NCI-H2196 (cell line): ENCODE measurements at regions not wholly inside any gene's neighbourhood (a gene's known extent, or its start where the extent isn't known, plus 50 kb on each side); places are given as distances from the start of the nearest gene placed in this dataset.
"Not testable (repeated sequence)": the region's sequence is repeated elsewhere in the genome, so short reads cannot be mapped to it uniquely, and the experiment has no call there.

Source experiments
- DNase-seq: peaks from one replicate; lab custom pipeline; 2025; ENCODE audit not compliant: unreplicated experiment; lab: John Stamatoyannopoulos, UW

DNA sequence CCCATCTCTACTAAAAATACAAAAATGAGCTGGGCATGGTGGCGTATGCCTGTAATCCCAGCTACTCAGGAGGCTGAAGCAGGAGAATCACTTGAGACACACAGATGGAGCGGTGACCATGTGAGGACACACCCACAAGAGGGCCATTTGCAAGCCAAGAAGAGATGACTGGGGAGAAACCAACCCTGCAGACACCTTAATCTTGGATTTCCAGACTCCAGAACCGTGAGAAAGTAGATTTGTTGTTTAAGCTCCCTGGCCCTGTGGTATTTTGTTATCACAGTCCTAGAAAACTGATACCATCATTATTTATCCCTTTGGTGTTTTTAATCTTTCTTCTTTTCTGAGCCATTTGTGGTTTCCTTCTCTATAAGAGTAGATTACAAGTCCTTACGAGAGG is 88.6 kb upstream of the ID2 start:
- DNase-seq: no peak

GRCh38 chr2:8594731-8595427 is 87.0 kb upstream of the ID2 start:
- DNase-seq: no peak

DNA sequence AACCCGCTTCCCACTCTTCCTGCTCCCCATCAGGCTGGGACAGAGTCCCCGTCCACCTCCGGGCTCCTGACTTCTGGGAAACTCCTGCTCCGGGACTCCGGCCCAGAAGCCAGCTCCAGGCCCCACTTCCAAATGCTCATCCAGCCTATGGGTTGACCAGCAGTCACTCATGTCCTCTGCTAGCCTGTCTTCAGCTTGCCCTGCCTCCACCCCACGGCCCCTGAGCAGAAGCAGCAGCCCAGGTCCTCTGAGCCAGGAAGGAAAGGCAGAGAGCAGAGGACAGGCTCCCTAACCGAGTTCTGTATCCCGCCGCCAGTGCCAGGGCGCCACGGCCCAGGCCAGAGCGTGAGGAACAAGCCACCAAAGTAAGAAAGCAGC is 86.4 kb upstream of the ID2 start:
- no peak for DNase-seq

DNA sequence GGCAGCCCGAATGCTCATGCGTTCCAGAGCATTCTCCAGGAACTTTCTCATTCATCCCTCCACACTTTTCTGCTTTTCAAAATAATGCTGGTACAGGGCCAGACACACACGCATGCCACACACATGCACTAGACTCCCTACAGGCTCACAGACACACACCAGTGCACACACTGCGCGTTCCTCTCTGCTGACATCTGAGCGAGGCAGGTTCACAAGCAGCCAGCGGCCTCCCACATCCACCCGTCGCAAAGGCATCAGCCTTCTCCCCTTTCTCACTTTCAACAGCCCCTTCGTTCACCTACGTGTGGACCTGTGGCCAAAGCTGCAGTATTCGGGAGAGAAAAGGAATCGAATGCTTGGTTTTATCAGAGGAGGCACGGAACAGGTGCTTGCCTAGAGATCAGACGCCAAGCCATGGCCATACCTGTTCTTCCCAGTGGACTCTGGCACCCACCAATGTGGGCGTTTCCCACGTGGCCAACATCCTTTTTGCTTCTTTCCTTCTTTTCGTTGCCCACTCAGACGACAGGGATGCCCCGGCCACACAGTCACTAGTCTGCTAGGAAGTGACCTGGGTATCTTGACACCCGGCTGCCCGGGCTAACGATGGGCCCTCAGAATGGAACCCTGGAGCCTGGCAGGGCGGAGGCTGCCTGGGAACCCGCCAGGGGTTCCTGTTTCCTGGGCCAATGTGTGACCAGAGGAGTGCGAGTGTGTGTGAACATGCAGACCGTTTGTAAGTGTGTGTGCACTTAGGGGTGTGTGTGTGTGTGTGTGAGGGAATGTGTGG is 85.8 kb upstream of the ID2 start:
- no peak for DNase-seq

DNA sequence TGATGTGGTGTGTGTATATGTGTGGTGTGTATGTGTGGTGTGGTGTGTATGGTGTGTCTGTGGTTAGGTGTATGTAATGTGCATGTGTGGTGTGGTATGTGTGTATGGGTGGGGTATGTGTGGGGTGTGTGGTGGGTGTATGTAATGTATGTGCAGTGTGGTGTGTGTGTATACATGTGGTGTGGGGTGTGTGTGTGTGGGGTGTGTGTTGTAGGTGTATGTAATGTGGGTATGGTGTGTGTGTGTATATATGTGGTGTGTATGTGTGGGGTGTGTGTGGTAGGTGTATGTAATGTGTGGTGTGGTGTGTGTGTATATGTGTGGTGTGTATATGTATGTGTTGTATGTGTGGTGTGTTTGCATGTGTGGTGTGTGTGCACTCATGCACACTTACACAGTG is 84.8 kb upstream of the ID2 start:
- no peak for DNase-seq

- no peak for DNase-seq
Observed at GRCh38 chr2:8597559-8598225, 84.2 kb upstream of the ID2 start.

GRCh38 chr2:8598295-8599165 is 83.3 kb upstream of the ID2 start:
- DNase-seq: no peak

DNA sequence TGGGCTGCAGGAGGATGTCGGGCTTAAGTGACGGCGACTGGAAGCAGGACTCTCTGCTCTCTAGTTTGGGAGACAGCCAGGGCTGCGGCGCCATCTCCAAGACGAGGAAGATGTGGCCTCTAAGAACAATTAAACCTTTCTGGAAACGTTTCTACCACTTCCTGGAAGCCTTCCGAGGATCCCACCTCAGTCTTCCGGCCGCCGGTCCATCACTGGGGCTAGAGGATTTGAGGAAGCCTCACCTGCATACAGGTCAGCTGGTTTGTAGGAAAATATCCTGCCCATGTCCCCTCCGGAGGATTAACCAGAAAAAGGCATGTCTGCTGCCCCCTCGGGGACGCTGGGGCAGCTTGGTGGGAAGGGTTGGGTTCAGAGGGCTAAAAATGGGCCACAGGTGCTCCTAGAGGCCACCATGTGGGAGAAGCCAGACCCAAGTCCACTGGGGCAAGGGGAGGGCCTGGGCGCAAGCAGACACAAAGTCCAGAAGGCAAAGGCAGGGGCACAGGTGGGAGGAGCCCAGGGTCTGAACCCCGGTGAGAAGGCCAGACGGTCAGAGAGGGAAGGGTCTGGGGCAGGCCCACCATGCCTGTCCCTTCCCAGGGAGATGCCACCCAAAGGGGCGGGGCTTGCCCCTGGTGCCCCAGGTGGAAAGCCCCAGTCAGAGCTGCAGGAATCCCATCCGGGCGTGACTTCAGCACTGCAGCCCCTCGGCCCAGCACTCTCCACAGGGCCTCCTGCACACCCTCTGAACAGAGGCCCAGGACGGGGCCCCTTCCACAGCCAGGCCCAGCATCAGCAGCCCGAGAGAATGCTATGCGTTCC is 82.2 kb upstream of the ID2 start:
- DNase-seq: no peak

- no peak for DNase-seq
Observed at GRCh38 chr2:8600456-8600855, 81.4 kb upstream of the ID2 start.

DNA sequence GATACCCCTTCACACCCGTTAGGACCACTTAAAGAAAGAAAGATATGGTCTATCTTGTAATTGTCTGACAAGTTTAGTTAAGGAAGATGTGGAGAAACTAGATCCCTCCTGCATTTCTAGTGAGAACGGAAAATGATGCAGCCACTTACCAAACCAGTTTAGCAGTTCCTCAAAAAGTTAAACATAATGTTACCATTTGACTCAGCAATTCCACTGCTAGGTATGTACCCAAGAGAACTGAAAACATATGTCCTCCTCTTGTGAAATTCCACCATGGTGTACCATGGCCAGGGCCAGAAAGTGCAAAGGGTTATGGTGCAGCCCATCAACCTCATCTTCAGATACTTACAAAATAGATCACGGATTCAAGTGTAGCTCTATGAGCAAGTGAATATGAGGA is 79.0 kb upstream of the ID2 start:
- peak; percentile 12 for DNase-seq

GRCh38 chr2:8603356-8603755 is 78.5 kb upstream of the ID2 start:
- not testable (repeated sequence) for DNase-seq

GRCh38 chr2:8604262-8604661 is 77.6 kb upstream of the ID2 start:
- no peak for DNase-seq

GRCh38 chr2:8605351-8606065 is 76.3 kb upstream of the ID2 start:
- no peak for DNase-seq

DNA sequence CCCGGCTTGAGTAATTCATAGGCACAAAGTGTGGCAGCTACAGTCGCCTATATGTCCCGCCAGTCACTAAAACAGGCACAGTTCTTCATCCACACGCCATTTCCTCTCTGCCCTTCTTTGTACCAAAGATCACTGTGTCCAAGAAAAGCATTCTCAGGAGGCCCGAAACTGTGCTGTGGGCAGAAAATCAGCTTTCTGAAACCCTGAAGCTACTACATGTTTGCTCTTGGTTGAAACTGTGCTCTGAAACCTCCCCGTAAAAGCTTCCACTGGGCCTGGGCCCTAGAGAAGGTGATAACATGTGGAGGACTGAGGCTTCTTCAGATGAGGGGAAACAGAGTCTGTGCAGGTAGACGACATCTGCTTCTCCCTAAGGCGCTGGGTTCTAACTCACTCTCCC is 75.6 kb upstream of the ID2 start:
- DNase-seq: no peak

GRCh38 chr2:8606649-8607550 is 75.0 kb upstream of the ID2 start:
- DNase-seq: no peak

DNA sequence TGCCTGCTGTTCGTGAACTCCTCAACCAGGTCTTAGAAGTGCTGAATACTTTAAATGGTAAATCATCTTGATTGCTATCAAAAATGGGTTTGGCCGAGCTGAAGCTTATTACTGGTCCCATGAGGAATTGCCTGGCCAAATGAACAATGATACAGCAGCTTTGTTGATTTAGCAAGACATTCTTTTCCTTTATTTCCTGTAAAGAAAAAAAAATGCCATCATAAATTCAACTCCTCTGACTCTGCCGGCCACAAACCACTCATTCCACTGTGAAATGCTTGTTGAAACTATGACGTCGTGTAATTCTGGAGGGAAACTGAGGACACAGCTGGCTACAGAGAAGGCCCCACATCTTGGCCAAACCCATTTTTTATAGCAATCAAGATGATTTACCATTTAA is 74.2 kb upstream of the ID2 start:
- DNase-seq: no peak

- no peak for DNase-seq
Observed at GRCh38 chr2:8608411-8608954, 73.4 kb upstream of the ID2 start.

DNA sequence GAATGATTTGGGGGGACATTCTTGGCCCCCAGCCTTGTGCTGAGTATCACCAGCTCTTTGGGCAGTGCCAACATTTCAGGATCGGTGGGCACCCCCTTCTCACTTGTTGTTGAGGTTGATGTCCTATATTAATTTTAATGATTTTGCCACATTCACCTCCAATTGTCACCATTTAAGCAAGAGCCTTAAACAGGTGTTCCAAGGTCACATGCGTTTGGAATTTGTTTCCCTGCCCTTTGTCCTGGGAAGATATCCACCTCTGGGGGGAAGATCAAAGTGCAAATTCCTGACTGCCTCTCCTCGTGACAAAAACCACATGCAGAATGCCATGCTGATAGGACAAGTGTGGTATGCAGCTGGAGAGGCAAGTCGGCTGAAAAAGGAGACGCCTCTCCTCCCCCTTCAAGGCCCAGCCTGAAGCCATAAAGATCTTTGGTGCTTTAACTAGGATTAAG is 72.5 kb upstream of the ID2 start:
- DNase-seq: no peak
